Stimulated activated CD4-positive, alpha-beta T cell treated with anti-CD3 and anti-CD28 coated beads, Interleukin-15, amount 100 ng/mL, for 1 hour (primary cell): ENCODE measurements at regions not wholly inside any gene's neighbourhood (a gene's known extent, or its start where the extent isn't known, plus 50 kb on each side); places are given as distances from the start of the nearest gene placed in this dataset.
"Not testable (repeated sequence)": the region's sequence is repeated elsewhere in the genome, so short reads cannot be mapped to it uniquely, and the experiment has no call there.

Experiments used
- DNase-seq, 2 donors: peaks; one replicate each; pipeline ENCODE4 v3.0.0-alpha.2; 2020; ENCODE audit warnings: low read depth in 1 of 2, low spot score in 1 of 2

DNA sequence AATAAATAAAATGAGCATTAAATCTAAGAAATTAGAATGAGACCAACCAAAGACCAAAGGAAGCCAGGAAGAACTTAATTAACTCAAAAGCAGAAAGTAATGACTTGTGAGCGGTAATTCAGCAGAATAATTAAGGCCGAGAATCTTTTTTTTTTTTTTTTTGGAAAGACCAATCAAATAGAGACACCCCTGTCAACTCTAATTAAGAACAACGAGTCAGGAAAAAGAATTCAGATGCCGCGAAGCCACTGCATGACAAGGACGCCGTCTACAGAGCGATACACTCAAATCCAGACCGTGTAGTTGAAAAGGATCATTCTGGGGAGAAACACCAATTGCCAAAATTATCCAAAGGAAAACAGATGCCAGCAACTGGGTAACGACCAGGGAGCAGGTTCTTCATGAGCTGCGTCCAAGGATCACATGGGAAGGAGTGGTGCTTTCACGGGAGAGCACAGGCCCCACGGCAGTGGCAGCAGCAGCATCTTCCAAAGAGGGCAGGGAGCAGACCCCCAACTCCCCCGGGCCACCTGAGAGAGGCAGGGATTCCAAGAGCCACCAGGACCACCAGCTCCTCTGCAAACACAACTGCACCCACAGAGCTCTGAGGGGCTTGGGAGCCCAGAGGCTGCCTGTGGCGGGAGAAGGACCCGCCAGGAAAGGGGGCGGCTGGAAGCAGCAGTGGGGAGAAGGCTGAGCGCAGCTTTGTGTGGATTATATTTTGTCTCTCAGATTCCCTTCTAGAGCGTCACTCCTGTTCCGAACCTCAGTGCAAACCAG lies 469.8 kb downstream of the BRD1 start:
- DNase-seq, result no peak

DNA sequence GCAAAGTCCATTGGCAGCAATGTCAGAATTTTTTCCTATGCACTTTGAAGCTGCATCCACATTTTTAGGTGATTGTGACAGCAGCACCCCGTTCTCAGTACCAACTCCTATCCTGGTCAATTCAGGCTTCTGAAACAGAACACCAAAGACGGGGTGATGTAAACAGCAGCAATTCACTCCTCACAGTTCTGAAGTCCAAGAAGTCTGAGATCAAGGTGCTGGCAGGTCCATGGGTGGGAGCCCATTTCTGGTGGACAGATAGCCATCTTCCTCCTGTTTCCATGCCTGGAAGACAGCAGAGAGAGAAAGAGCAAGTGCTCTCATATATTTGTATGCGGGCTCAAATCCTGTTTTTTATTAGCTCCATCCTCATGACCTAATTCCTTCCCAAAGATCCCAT lies 471.2 kb downstream of the BRD1 start:
- DNase-seq, result no peak

DNA sequence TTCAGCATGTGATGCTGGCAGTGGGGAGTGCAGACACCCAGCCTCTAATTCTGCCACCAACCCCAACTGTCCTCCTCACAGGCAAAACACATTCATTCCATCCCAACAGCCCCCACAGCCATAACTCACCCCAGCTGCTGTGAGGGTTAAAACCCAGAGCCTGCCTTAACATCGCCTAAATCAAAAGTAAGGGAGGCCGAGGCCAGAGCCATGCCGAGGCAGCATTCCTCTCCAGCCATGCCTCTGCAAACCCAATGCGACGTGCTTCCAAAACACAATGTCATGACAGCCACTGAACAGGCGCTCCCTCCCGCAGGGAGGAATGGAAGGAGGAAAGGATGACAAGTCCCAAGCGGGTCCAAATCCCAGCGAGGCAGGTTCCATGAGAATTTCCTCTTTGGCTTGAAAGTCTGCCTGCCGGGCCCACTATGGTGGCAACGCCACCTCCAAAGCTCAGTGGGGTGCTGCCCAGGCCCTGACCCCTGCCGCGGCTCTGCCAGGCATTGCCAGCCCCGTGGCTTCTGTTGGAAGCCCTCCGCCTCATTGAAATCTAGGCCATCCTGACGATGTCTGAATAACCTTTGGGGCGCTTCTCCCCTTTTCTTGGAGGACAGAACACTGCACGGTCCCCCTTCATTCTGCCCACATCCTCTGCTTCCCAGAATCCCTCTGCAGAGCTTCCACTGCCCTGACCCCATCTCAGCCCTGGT lies 472.3 kb downstream of the BRD1 start:
- DNase-seq, result no peak

DNA sequence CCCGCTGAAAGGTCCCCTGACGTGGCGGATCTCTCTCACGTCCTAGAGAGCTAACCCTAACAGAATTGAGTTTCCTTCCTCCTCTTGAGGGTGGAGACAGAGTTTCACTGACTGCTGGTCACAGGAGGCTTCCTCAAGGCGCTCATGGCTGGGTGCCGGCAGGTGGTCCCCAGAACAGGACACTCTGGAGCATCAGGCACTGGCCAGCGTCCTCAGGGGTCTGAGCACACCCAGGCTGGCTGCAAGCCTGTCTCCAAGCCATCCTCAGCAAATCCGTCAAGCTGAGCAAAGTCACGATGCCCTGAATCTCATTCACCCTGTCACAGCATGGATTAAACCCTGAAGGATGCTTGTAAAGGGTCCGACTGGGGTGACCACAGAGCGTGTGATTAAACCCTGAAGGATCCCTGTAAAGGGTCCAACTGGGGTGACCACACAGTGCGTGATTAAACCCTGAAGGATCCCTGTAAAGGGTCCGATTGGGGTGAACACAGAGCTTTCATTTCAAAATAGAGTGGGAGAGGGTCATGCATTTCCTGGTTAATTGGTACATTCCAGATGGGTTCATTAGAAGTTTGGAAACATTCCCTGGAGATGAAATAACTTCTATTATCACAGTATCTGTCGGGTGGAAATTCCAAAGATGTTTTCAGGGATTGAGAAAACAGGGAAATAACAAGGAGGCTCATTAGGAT lies 473.0 kb downstream of the BRD1 start:
- DNase-seq, result no peak

DNA sequence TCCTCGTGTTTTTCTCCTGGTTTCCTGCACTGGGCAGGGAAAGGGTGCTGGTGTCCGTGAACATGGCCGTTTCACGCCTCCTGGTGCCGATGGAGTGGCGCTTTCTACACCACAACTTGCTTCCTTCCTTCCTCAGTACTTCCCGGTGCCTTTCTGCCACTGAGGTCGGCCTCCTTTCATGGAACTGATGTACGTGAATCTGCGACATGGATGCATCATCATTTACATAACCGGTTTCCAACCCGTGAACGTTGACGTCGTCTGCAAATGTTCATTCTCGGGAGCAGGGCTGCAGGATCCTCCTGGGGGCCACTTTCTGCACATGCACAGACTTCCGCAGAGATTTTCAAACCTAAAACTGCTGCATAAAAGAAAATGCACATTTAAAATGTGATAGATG lies 474.4 kb downstream of the BRD1 start:
- DNase-seq, result no peak

DNA sequence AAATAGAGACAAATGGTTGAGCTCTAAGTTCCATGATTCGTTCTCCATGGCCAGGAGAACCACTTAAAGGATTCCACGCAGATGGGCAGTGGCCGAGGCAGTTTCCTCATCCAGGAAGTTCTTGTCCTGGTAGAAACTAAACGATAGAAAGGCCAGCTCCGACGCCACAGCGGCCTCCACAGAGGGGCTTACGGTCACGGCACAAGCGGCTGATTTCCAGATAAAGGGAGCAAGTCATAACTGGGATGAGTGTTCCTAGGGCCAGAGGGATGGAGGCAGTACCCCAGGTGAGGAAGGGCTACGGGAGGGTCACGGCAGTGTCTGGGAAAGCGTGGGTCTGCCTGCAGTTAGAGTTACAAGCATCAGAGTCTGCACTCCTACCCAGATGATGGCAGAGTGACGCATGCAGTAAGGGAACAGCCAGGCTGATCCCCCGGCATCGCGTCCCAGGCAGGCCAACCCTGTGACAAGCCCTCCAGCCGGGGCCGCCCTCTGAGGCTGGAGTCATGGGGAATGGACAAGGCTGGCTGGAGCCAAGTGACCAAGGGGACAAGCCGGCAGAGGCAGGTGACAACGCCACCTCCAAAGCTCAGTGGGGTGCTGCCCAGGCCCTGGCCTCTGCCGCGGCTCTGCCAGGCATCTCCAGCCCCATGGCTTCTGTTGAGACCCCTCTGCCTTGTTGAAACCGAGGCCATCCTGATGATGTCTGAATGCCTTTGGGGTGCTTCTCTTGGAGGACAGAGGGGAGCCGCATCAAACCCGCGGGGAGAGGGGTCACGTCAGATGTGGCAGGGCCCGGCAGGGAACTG lies 475.1 kb downstream of the BRD1 start:
- DNase-seq, result no peak

DNA sequence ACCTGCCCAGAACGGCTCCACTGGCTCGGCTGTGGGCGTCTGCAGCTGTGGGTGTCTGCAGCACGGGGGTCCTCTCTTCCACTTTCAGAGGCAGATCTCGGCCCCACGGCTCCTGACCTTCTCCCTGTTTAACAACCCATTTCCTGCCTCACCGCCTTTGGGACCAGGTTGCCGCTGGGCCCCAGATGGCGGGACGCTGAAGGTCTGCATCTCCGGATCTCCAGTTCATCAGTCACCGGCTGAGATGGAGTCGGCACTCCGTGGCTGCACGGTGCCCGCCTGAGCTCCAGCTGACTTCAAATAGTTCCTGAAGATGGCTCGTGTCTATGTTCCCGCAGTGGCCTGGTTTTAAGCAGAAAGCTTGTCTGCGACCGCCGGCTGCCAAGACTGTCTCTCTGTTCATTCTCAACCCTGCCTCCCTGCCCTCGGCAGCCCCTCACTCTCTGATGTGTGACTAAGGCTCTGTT lies 475.9 kb downstream of the BRD1 start:
- no peak for DNase-seq

DNA sequence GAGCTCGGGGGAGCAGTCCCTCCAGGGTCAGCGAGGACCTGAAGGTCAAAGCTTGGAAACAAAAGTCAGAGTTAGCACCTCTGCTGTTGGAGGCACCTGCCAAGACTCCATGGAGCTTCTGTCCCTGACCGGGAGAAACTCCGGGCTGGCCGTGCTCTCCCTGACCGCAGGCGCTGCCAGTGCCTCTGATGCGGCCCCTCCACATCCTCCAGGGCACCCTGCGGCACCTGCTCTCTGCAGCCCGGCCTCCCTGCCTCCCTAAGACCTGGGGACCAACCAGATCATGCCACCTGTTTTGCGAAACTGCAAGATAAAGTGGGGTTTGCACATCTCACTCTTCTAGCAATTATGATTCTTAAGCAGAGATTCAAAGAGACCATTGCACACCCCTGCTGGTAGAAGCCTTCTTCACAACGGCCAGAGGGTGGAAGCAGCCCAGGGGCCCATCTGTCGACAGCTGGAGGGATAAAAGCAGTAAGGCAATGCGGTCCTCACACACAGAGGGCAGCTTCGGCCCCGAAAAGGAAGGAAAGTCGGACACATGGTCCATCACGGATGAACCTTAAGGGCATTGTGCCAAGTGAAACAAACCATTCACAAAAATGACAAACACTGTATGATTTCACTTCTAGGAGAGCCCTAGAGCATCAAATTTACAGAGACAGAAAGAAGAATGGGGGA lies 477.1 kb downstream of the BRD1 start:
- DNase-seq, result no peak

DNA sequence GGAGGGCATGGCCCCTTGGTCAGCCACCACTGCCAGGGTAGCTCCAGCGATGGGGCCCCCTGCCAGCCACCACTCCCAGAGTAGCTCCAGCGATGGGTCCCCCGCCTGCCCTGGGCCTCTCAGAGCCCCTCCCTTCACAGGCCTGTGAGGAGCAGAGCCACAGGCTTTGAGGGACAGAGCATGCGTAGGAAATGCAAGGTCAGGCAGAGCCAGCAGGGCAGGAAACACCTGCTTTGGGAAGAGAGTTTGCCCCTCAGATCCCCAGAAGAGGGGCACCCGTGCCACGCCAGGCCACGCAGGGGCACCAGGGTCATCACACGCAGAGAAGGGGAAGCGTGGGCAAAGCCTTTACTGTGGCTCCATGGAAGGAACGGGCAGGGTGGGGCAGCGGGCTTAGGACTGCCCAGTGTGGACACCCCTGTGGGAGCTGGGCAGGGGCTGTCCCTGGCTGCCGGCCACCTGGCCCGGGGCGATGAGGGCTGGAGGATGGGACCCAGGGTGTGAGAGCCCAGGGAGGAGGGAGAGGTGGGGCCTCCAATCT lies 477.8 kb downstream of the BRD1 start:
- DNase-seq, result no peak

DNA sequence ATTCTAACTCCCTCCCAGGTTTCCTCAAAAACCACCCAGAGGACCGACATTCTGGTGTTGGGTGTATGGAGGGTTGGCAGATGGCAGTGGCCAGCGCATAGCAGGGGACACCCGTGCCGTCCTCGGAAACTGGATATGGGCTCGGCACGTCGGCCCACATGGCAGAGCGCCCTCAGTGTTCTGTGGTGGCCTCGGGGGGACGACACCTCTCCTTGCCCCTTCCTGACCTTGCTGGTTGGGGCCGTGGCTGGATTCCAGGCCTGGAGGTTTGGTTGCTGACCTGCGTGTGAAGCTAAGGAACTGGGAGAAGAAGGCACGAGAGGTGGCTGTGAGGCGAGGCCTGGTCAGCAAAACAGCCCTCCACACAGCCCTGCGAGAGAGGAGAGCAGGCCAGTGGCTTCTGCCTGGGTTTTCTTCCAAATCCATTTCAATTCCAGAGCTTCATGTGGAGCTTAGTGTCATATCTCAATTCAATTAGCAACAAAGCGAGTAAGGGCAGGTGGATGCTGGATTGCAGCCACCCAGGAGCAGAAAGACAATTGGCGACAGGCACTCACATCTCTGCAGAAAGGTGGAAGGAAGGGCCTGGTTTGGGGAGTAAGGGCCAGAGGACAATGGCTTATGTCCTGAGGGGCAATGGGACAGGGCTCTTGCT lies 478.4 kb downstream of the BRD1 start:
- no peak for DNase-seq

DNA sequence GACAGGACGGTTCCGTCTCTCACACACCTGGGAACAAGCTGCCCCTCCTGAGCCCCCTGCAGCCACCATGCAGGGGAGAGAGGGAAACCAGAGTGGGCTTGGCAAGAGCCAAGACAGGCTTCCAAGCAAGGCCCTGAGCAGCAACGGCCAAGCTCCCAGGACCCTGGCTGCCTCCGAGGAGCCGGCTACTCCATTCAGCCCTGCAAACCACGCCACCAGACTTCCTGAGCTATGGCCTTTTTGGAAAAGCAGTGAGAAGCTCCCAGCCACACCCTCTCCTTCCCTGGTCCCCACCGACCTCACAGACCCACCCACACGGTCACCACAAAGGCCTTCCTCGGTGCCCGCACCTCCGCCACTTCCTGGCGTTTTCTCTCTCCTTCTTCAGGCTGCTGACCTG lies 479.0 kb downstream of the BRD1 start:
- DNase-seq, result no peak

DNA sequence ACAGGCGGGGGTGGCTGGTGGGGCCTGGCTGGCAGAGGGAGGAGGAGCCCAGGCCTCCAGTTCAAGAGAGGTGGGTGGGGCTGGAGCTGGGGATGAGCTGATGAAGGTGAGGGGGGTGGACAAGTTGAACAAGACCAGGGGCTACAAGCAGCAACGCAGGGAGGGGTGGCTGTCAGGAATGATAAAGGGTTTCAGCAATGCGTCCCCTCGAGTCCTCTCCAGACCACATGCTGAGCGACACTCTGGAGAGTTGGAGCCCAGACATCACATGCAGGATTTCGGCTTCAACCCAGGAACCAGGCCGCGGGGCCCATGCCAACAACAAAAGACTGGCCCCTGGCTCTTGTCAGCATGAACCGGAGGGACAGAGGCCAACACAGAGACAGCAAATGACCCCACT lies 480.3 kb downstream of the BRD1 start:
- DNase-seq, result no peak

DNA sequence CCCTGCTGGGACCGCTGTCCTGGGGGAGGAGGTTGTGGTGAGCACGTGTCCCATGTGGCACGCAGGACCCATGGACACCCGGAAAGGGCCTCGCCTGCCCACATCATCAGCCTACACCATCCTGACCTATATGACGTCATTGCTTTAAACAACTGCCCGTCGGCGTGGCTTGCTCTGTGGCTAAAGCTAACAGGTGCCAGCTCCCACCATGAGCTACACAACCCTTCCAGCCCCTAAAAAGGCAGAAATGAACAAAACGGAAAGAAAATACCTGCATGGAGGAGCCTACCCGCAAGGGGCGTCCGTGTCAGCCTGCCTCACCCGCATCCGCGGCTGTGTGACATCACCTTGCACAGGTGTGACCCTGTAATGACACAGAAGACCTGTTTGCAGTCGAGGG lies 481.8 kb downstream of the BRD1 start:
- no peak for DNase-seq

DNA sequence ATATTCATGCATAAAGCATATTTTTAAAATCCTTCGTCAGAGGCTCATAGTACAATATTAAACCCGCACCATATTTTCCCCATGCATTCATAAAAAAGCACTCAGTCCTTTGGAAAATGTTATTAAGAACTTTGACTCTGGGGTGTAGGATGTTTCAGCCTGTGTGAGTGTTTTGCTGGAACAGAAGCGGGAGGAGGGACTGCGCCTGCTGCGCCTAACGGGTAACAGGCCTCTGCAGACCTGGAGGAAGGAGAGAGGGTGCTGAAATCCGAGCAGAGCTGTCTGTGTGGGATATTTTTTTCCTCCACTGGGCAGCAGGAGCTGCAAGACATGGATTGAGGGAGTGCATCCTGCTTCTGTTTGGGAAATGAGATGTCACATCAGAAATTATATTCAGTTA lies 483.0 kb downstream of the BRD1 start:
- no peak for DNase-seq

DNA sequence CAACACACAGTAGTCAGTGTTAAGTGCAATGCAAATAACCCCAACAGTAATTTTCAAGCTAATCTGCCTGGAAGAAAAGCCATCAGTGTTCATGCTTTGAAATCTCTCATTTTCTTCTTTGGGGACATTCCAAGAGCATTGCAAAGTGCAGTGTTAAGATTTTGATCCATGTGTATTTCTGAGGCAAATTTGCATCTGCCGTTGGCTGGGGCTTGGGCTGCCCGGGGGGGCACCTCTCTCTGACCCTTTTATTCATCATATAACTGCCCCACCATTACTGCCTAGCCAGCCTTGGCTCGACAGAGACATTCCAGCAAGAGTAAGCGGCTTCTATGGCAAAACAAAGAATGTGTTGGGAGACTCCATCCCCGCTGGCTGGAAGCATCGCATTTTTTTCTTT lies 483.5 kb downstream of the BRD1 start:
- DNase-seq, result no peak

DNA sequence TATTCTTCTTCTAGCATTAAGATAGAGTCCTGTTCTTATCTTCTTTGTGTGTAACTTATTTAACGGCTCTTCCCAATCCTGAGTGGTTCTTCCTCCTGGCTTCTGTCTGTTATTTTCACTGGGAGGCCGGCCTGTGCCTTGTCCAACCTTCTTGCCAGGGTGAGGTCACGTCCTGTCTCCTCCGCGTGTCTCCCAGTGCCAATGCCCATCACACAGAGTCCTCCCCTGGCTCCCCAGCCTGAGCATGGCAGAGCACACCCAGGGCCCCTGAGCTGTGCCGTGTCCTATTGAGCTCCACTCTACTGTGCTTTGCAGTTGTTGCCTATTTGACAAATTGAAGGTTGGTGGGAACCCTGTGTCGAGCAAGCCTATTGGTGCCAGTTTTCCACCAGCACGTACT lies 487.3 kb downstream of the BRD1 start:
- DNase-seq, result no peak

DNA sequence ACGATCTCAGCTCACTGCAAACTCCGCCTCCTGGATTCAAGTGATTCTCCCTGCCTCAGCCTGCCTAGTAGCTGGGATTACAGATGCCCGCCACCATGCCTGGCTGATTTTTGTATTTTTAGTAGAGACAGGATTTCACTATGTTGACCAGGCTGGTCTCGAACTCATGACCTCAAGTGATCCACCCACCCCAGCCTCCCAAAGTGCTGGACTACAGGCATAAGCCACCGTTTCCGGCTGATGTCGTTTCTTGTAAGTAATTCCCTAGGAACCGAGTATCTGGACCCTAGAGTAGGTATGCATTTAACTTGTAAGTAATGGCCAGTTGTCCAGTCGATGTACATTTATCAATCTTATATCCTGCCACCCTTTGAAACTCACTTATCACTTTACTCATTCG lies 491.2 kb downstream of the BRD1 start:
- DNase-seq, result not testable (repeated sequence)

DNA sequence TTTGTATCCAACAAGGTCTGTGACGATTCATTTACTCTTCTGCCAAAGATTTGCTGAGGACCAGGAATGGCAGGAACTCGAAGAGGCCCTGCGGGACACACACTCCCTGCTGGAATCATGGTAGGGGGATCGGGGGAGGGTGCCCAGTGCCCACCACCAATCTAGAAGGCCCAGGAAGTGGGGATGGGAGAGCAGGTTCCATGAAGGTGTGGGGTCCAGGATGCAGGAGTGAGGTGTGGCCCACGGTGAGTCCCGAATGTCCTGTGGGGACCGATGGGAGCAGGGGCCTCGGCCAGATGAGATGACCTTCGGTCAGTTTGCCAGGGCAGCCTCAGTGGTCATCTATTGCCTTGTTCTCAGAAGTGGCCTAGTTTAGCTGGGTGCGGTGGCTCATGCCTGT lies 492.7 kb downstream of the BRD1 start:
- DNase-seq, result no peak

DNA sequence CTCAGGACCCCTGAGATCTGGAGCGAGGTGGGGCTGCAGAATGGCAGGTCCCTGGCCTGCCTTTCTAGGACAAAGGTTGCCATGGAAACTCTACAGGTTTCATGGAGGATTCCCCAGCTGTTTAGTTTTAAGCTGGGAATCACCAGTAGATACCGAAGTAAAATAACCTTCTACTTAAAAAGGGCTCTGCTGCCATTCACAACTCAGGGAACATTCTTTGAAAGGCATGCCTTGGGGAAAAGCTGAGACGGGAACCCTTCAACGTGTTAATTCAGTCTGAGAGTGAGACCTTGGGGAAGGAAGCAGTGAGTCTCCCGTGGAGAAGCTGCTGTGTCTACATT lies 493.3 kb downstream of the BRD1 start:
- no peak for DNase-seq

DNA sequence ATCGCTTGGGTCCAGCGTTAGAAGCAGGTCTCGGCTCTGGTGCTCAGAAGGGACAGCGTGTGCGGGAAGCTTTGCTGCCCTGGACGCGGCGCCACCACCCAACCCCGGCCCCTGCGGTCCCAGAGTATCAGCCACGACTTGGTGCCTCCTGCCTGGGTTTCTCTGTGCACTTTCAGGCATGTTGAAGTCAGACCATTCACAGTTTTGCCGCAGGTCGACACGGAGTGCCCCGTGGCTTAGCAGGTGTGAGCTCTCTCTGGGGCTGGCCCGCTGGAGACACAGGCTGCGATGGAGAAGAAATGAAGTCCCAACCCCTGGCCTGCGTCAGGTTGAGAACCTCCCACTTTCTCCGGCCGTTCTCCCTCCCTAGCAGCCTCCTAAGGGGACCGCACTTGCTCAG lies 494.5 kb downstream of the BRD1 start:
- DNase-seq, result no peak
